SHP77 treated with DMSO at 0.1 percent for 48 hours (cell line): ENCODE measurements at regions not wholly inside any gene's neighbourhood (a gene's known extent, or its start where the extent isn't known, plus 50 kb on each side); places are given as distances from the start of the nearest gene placed in this dataset.

Experiments used
- DNase-seq: peaks from one replicate; lab custom pipeline; 2025; lab: John Stamatoyannopoulos, UW

DNA sequence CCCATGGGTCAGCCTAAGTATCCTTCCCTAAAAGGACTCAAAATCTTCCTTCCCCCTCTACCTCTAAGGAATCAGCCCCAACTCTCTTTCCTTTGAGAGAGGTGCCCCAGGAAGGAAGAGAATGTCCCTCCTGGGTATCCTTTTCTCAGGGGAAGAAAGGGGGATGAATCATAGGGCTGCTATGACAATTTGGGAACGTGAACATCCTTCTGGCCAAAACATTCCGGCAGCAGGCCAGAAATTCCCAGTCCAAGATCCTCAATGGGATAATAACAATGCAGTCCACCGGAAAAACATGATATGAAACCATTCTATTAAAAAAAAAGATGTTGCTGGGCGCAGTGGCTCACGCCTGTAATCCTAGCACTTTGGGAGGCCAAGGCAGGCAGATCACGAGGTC, 50.8 kb upstream of the CACNA2D3 start:
- no peak for DNase-seq

DNA sequence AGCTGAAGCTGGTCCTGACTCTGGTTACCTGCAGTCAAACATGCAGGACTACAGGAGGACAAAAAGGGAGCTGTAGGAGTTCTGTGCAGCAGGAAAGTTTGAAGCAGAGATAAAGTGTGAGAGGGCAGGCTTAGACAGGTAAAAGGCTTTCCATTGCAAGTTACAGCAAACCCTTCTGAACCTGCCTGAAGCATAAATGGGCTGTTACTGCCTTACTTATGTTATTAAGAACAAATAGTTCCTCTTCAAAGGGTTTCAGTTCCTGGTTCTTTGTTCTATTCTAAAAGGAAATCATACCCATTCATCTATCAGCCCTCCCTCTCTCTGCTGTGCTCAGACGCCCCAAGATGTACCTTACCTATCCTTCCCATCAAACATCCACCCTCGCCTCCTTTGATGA, 52.4 kb upstream of the CACNA2D3 start:
- no peak for DNase-seq

DNA sequence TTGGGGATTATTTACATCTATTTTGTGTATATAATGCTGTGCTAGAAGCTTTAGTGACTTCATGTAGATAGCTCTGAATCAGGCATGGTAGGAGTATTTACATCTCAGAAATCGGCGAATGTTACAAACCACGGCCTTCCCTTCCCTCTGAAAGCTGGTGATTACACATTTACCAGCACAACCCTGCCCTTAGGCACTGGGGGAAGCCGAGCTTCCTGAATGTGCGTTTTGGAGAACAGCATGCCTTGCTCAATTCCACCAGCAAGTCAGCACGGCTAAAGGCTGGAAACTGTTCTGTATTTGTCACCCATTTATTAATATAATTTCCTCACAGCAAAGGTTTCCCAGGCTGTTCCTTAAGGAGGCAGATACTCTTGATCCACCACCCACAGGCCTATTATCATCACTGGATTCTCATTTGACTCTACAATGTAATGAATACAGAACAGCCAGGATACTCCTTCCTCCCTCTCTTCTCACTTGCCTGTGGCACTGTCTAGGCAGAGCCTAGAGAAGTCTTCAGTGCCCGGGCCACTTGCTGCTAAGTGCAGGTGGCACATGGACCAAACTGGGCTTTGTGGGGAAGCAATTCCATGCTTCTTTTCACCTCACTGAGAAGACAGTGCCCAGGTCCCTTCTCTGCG, 55.2 kb upstream of the CACNA2D3 start:
- DNase-seq: no peak

DNA sequence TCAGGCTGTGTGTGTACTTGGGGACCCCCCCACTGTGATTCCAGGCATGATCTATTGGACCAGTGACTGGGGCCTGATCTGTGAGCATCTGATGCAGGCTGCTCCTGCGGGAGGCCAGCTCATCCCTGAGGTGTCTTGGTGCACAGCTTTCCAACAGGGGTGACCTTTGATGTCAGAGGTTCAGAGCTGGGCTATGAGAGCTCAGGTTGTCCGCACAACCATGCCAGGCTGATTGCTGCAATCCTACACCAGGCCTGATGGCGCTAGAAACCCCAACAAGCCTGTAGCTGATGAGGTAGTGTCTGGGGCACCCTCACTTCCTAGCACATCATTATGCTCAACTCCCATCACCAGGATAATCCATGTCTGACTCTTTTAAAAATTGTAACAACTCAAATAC, 56.1 kb upstream of the CACNA2D3 start:
- no peak for DNase-seq

DNA sequence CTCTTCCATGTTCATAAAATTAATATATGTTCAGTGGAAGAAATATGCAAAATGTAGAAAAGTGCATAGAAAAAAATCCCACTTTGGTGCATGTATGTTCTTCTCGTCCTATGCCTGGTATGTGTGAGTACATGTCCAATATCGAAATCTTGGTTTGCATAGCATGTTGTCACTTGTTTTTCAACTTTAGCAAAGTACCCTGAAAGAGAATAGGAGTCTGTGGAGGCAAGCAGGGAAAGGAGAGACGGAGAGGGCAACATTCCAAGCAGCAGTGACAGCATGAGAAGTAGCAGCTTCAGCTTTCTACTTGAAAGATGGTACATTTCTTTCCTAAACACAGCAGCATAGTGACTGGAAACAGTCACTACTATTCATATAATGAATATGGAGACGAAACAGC, 56.8 kb upstream of the CACNA2D3 start:
- DNase-seq: no peak

DNA sequence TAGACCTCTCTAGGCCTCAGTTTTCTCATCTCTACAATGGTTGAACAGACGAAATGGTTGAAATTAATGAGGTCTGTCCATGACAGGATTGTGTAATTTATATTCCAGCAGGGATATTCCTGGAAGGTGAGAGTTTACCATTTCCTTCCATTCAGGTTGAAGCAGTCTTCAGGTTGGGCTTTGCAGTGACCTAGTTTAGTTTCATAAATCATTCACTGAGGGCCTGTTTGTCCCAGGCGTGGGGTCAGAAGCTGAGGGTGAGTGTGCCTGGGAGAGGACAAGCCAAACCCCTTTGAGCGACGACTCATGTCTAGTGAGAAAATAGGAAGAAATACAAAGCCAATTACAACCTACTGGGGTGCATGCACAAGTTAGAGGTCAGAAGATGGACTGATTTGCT, 57.2 kb upstream of the CACNA2D3 start:
- no peak for DNase-seq

DNA sequence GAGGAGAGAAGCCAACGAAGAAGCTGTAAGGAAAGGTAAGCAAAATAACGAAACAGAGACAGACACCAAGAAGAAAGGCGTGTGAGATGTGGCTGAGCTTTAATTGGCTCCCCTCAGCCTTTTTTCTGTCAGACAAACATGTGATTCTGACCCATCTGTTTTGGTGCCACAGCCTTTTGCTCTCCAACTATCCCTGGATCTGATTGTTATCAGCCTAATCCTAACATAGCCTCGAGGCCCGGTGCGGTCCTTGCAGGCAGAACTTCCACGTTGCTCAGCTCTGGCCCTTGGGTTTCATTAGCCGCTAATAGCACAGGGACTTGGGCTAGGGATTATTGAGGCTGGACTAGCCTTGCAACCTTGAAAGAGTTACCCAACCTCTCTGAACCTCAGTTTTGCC, 57.9 kb upstream of the CACNA2D3 start:
- no peak for DNase-seq

DNA sequence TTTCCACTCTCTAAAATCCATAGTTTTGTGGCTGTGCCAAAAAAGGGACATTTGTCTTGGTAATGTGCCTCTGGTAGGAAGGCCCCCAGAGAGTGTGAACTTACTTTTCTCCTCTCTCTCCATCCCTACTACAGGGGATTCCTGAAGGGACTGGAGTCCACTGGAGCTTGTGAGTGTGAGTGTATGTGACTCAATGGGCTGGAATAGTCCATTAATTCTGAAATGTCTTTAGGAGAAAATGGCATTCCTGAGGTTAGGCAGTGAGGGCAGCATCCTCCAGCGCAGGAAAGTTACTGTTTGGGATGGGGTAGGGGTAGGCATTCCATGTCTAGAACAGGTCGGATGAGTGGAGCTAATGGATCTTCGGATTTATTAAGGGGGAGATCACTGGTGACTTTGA, 59.8 kb upstream of the CACNA2D3 start:
- no peak for DNase-seq

DNA sequence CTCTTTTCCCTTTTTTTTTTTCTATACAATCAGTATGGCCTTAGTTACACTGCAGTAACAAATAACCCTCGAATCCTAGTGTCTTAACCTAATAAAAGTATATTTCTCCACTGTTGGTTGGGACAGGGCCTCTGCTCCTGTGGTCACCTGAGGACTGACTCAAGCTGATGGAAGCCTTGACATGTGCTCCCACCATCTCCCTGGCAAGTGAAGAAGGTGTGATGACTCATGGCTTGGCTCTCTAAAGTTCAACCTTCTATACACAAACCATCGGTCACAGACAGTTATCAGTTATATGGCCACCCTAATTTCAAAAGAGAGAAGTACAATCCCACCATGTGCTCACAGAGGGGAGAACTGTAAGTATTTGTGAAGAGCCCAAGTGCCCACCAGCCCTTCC, 65.8 kb upstream of the CACNA2D3 start:
- no peak for DNase-seq

DNA sequence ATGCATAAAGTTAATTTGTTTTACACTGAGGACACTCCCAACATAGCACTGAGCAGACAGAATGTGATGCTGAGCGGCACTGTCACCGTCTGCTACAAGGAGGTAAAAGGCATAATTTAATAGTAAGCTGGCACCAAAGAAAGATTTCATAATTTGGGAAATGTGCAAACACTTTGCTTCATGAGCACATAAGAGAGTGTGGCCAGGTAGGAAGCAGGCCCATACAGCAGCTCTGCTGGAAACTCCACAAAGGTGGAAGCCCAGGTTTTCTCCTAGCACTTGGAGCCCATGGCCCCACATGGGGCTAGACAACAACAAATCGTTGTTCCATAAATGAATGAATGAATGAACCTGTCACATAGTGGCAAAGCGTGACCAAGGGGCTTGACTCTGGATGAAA, 68.5 kb upstream of the CACNA2D3 start:
- DNase-seq: no peak

DNA sequence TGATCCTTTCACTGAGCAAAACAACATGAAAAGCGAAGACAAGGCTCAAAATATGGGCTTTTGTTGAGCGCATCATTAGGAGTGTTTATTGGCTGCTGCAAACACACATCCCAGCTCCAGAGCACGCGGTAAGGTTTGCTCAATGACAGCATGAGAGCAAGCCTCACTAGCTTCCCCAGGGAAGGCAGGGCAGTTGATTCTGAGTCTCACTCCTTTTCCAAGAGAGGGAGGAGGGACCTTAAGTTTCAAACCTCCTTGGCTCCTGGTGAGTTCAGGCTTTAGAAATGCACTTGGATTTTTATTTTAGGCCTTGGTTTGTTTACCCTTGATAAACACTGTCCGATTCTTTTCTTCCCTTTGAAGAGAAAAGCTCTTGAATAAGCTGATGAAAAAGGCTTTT, 69.1 kb upstream of the CACNA2D3 start:
- no peak for DNase-seq

DNA sequence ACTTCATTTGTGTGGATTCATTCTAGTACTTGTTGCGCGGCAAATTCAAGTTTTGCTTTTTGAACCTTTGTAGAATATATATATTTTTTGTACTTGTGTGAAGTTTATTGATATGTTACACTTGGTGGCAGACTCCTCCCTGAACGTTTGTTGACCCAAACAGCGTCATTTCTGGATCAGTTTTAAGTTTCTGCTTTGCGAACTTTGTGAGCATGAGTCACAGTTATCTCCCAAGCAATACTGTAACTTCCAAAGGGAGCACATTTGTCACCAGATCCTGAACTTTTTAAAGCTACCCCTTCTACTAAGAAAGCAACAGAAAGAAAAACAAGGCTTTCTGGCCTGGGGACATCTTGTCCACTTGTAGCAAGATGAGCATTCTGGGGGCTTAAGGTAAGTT, 74.8 kb upstream of the CACNA2D3 start:
- DNase-seq: no peak

DNA sequence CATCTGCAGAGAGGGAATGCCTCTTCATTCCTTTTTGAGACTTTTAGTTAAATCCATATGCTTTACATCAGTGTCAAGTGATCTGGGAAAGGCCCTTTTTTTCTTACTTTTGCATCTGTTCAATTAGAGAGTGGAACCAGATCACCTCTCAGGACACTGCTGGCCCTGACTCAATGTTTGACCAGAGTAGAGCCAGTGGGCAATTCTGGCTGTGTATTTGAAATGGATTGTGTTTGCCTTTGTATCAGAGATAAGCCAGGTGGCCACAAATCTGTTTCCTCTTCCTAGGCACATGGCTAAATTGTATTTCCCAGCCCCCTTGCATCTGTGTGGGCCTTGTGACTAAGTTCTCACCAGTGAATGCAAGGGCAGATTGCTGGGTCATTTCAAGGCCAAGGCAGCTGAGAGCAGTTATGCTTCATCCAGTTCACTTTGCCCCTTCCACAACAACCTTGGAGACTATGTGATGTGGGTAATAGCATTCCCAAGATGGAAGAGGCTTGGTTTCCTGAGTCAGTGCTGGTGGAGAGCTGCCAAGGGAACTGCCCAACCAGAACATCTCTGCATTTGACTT, 75.6 kb upstream of the CACNA2D3 start:
- no peak for DNase-seq

DNA sequence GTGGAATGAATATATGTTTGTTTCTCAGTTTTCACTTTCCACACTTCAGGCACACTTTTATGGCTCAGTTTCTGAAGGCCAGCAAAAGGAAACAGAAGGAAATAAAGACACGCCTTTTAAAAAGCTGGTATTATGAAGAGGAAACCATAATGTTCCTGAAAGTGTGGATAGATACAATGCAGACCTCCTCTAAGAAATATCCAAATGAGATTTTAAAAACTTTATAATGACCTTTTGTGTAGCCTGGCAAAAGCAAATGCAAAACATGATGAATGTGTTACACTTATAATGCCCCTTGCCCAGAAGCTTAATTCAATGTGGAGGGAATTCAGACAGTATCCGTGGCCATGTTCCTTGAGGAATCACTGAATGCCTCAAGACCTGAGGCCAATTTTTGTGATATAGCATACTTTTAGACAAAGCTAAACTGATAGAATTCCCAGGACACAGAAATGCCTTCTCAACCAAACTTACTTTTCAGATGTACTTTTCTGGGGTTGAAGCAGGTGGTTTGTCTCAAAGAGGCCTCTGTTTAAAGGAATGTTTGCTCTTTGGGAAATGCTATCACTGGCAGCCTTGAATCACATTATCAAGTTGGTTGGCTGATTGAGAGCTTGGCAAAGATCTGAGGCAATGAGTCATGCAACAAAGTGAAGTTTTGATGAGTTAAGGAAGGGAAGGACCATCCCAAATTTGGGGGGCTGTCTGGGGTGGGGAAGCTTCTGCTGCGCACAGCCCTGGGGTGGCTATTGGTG, 77.1 kb upstream of the CACNA2D3 start:
- DNase-seq: no peak

DNA sequence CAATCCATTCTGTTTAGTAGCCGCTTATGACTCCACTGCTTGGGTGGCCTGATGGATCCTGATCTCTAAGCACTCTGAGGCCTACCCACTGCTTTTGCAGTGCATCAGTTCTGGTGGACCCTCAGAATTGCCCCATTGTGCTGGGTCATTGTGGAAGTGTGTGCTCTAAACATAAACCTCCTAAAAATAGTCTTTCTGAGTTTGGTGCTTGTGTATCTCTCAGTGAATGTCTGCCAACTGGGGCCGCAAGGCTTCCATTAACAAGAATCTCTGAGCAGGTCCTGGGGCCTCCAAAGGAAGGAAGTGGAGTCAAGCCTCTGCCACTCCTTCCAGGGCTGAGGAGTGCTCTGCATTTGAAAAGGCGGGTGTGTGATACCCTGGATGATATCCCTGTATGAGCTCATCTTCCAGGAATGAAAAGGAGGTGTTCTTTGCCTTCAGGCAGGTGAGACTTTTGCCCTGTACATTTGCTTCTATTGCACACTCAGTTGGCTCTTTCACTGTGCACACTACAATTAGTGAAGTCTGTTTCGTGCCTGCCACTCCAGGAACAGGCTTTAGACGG, 80.0 kb upstream of the CACNA2D3 start:
- DNase-seq: no peak

DNA sequence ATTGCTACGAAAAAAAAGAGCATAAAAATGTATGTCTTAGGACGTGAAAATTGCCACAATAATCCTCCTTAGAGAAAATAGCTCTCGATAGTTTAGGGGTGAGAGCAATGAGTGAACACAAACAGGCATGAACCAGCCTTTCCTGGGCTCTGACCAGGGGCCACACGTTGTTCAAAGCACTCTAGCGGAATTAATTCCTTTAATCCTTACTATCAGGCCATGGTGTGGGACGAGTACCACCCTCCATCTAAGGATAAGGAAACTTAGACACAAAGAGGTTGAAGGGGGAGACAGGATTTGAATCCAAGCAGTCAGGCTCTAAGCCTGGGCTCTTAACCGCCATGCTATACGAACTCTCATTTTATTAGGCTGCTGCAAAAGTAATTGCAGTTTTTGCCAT, 81.9 kb upstream of the CACNA2D3 start:
- DNase-seq: no peak

DNA sequence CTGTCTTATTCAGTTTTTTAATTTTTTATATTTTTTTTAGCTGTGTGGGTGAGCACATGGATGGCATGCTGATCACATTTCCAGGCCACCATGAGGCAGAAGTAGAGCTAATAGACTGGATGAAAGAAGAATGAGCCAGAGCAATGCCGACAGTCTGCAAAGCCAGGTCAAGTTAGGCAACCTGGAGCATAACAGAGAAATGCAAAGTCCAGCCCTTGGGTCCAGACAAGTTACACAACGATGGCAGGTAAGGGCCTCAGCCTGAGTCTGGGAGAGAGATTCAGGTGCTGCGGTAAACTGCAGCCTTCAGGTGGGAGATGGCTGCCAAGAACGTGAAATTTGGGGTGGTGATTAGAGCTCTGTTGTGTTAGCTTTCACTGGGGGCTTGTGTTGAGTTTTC, 84.0 kb upstream of the CACNA2D3 start:
- DNase-seq: no peak

DNA sequence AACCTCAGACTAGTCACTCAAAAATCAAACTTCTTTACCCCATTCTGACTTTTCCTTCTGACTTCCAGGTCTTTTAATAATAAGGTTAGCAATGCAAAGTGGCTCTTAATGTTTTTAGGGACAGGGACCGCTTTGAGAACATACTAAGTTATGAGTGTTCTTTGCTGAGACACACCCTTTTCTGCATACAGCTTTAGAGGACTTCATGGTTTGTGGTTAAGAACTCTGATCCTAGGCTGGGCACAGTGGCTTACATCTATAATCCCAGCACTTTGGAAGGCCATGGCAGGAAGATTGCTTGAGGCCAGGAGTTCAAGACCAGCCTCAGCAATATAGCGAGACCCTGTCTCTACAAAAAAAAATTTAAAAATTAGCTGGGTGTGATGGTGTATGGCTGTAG, 85.8 kb upstream of the CACNA2D3 start:
- no peak for DNase-seq

DNA sequence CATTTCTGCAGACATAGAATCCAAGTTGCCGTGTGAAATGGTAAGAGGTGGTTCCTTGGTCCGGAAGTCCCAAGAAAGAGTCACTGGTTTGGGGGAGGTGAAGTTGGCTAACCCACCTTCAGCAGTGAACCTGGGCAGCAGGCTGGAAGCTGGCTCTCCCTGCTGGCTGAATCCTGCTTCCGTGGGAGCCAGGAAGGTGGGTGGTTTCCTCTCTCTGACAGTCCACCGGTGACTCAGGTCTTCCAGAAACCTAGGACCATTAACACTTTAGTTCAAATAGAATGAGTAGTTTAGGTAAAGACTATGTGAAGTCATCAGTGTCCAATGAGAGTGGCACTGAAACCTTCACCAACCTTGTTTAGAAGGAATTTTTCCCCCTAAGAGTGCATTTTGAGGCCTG, 87.4 kb upstream of the CACNA2D3 start:
- no peak for DNase-seq

DNA sequence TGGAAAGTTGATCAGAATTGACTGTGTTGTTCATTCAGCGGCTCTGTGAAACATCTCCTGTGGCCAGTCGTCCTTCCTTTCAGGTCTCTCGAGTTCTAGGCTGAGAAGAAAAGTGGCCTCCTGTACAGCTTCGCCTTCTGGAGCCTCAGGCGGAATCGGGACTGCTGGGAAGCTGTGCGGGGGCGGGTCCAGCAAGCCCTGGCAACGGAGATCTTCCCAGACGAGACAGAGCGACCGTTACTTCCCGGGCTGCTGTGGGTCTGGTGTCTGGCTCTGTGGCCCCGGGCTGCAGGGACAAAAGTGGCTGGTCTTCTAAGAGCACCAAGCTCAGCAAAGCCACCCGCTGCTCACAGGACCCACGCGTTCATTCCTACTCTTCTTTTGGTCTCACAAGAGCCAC, 88.6 kb upstream of the CACNA2D3 start:
- DNase-seq: no peak

DNA sequence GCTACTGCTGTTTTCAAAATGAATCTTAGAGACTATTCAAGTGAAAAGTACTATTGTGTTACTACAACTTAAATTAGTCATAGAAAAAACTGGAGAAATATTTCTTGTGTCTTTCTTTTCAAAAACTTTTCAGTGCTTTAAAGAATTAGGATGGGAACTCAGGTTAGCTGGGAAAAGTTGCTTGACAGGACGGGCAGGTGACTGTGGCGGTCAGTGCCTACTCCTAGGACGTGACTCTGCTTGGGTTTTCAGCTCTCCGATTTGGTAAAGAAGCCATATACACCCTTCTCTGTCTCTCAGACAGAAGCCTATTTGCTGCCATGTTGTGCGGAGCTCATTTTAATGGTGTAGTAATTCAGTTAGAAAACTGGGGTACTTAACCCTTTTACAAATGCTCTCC, 89.8 kb upstream of the CACNA2D3 start:
- DNase-seq: no peak

DNA sequence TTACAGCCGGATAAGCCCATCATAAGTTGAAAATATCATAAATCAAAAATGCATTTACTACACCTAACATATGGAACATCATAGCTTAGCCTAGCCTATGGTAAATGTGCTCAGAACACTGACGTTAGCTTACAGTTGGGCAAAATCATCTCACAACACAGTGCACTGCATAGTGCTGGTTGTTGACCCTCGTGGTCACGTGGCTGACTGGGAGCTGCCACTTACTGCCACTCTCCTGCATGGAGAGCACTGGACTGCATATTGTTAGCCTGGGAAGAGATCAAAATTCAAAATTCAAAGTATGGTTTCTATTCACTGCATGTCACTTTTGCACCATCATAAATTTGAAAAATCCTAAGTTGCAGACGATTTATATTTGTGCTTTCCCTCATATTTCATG, 94.0 kb upstream of the CACNA2D3 start:
- DNase-seq: no peak

DNA sequence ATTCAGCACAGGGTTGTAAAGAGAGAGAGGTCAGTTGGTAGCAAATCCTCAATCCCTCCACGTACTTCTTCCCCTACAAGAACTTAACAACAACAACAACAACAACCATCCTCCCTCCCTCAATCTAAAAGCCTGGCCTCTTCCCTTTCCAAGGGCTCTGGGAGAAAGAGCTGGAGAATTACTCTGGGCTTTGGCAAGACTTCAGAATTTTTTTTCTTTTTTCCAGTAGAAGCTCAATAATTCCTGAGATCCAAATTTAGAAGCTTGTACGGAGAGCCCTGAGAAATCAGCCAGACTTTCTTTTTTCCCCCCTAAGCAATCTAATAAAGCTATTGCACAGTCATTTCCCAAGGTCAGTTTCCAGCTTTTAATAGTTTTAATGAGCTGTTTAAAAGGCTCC, 95.8 kb upstream of the CACNA2D3 start:
- DNase-seq: no peak
